CD4-positive, alpha-beta T cell treated with Interleukin-17A for 4 hours (primary cell): ENCODE measurements at regions not wholly inside any gene's neighbourhood (a gene's known extent, or its start where the extent isn't known, plus 50 kb on each side); places are given as distances from the start of the nearest gene placed in this dataset.
"Not testable (repeated sequence)": the region's sequence is repeated elsewhere in the genome, so short reads cannot be mapped to it uniquely, and the experiment has no call there.

ENCODE experiments used
- DNase-seq: peaks from one replicate; pipeline ENCODE4 v3.0.0-alpha.2; 2020; ENCODE audit warnings: mixed read lengths

GRCh38 chr2:212858496-212858895 is 292.9 kb downstream of the IKZF2 start:
- no peak for DNase-seq

- no peak for DNase-seq
Observed at GRCh38 chr2:212854771-212855170, 296.6 kb downstream of the IKZF2 start.

GRCh38 chr2:212854116-212854515 is 297.3 kb downstream of the IKZF2 start:
- no peak for DNase-seq

- no peak for DNase-seq
Observed at GRCh38 chr2:212845941-212846340, 305.5 kb downstream of the IKZF2 start.

- DNase-seq = no peak
Observed at GRCh38 chr2:212843409-212844199, 305.0 kb upstream of the ERBB4 start.

- DNase-seq = no peak
Observed at GRCh38 chr2:212842544-212843185, 304.1 kb upstream of the ERBB4 start.

- no peak for DNase-seq
Observed at GRCh38 chr2:212841460-212841859, 302.9 kb upstream of the ERBB4 start.

- DNase-seq = peak; percentile 5
Observed at GRCh38 chr2:212832211-212833195, 293.9 kb upstream of the ERBB4 start.

GRCh38 chr2:212831671-212832199 is 293.1 kb upstream of the ERBB4 start:
- no peak for DNase-seq

GRCh38 chr2:212816267-212816666 is 277.7 kb upstream of the ERBB4 start:
- DNase-seq = no peak

GRCh38 chr2:212815453-212815852 is 276.9 kb upstream of the ERBB4 start:
- DNase-seq = no peak

GRCh38 chr2:212814941-212815340 is 276.3 kb upstream of the ERBB4 start:
- DNase-seq = no peak

GRCh38 chr2:212811921-212812320 is 273.3 kb upstream of the ERBB4 start:
- DNase-seq = no peak

GRCh38 chr2:212811036-212811805 is 272.6 kb upstream of the ERBB4 start:
- DNase-seq = no peak

GRCh38 chr2:212797484-212798205 is 259.0 kb upstream of the ERBB4 start:
- DNase-seq = no peak

GRCh38 chr2:212794471-212794870 is 255.9 kb upstream of the ERBB4 start:
- no peak for DNase-seq

GRCh38 chr2:212791569-212791968 is 253.0 kb upstream of the ERBB4 start:
- no peak for DNase-seq

- DNase-seq = not testable (repeated sequence)
Observed at GRCh38 chr2:212786088-212786487, 247.5 kb upstream of the ERBB4 start.

- no peak for DNase-seq
Observed at GRCh38 chr2:212777020-212777491, 238.5 kb upstream of the ERBB4 start.

GRCh38 chr2:212773808-212774339 is 235.3 kb upstream of the ERBB4 start:
- no peak for DNase-seq

GRCh38 chr2:212770240-212770639 is 231.6 kb upstream of the ERBB4 start:
- no peak for DNase-seq
